GM12892 (cell line): ENCODE measurements at regions not wholly inside any gene's neighbourhood (a gene's known extent, or its start where the extent isn't known, plus 50 kb on each side); places are given as distances from the start of the nearest gene placed in this dataset.

ENCODE experiments used
- POLR2A ChIP-seq: IDR thresholded peaks from 2 replicates; pipeline ENCODE4 v1.6.1; 2011; ENCODE audit warnings: low read depth, low read length, control low read depth
- POLR2AphosphoS5 ChIP-seq: IDR thresholded peaks from 2 replicates; pipeline ENCODE4 v1.6.1; 2011; ENCODE audit warnings: low read depth, low read length, control low read depth

DNA sequence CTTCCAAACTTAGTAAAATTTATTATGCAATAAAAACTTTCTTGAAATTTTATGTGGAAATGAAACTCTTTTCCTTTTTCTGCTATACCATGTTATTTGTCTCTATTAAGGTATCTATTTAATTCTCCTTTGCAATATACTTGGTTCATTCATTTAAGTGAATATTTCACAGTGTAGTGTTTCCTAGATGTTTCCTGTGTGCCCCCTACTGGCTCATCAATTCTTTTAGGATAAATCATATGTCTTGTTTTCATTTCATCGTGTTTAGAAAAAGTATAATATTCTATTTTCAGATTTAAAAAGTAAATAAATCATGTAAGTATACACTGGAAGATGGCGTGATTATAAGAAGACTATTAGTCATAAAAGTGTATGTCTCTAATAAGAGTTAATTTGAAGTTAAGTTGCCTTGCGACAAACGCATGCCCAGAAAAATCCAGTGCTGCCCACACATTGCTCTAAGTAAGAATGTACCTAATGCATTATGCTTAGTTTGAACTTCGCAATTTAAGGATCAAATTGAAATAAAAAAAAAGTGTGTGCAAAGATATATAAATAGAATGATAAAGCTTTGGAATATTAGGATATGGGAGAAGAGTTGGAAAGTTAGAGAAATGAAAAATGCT lies 525.4 kb downstream of the KCNJ3 start:
- no peak for TF ChIP-seq POLR2A
- no peak for TF ChIP-seq POLR2AphosphoS5
